ENCODE measurements at regions not wholly inside any gene's neighbourhood (a gene's known extent, or its start where the extent isn't known, plus 50 kb on each side); places are given as distances from the start of the nearest gene placed in this dataset.
"Not testable (repeated sequence)": the region's sequence is repeated elsewhere in the genome, so short reads cannot be mapped to it uniquely, and the experiment has no call there.

DNA sequence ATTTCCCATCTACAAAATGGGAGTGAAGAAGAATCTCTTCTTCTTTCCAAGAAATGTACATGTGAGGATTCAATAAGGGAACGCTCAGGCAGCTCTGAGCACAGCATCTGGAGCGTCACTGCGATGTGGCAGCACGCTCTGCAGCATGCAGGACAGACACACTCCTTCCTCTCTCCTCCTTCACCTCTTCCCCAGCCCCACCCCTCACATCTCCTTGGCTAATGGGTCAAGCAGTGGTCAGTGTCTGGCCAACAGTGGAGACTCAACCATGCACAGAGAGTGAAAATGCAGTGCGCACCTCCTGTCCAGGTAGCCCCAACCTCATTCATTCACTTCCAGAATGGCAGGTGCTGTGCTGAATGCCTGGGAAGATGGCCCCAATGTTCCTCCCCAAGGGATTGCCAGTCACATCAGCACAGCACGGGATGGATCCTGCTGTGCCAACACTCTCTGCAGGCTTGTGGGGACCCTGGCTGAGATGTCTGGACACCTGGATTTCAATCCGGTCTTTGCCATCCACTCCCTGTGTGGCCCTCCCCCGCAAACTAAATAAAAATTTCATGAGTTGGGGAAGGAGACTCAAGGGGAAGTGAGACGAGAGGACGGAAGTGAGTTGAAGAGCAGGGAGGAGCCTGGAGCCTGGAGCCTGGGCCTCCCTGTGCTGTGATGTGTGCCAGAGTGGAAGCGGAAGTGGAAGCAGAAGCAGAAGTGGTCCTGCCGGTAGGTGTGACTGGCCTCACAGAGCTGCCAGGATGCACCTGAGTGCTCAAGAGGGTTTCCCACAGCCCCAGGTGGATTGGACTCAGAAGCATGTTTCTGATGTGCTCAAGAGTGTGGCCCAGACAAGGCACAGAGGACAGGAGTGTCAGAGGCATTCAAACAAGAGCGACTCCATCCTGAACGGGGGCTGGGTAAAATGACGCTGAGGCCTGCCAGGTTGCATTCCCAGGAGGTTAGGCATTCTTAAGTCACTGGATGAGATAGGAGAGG, 163.9 kb downstream of the SMAD6 start:
- no peak for DNase-seq (ENCODE audit: low read depth)

DNA sequence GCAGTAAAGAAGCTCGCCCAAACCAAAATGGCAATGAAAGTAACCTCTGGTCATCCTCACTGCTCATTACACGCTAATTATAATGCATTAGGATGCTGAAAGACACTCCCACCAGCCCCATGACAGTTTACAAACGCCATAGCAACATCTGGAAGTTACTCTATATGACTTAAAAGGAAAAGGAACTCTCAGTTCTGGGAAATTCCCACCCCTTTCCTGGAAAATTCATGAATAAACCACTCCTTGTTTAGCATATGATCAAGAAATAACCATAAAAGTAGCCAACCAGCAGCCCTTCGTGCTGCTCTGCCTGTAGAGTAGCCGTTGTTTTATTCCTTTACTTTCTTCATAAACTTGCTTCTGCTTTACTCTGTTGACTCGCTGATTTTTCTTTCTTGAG, 164.6 kb downstream of the SMAD6 start:
- no peak for DNase-seq (ENCODE audit: low read depth)

DNA sequence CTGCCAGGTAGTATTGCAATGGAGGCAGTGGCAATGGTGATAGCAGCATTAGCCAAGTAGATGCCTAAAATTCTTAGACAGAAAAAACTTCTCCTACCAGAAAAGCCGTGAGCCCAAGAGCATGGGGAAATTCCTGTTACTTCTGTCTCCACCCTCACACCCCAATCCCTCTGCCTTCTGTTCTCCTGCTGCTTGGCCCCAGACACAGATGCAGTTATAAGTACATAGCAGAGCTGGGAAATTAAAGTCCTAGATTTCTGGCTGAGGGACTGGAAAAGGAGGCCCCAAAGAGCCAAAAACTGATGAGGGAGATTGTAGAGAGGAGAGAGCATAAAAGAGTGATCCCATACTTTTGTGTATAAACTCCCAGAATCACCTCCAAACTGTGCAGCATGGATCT, 166.9 kb downstream of the SMAD6 start:
- DNase-seq (ENCODE audit: low read depth), result no peak

DNA sequence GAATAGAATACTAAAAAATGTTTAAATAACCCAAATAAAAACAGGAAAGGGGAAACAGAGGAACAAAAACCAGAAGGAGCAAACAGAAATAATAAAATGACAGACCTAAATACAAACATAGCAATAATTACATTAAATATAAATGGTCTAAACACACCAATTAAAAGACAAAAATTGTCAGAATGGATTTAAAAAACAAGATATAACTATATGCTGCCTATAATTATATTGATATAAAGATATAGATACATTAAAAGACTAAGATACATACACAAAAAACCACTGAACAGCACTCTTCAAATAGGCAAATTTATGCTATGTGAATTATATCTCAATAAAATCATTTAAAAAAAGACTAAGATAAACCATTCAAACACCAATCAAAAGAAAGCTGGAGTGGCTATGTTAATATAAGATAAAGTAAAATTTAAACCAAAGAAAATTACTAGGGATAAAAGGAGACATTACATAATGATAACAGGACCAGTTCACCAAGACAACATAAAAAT, 168.9 kb downstream of the SMAD6 start:
- DNase-seq (ENCODE audit: low read depth), result no peak

DNA sequence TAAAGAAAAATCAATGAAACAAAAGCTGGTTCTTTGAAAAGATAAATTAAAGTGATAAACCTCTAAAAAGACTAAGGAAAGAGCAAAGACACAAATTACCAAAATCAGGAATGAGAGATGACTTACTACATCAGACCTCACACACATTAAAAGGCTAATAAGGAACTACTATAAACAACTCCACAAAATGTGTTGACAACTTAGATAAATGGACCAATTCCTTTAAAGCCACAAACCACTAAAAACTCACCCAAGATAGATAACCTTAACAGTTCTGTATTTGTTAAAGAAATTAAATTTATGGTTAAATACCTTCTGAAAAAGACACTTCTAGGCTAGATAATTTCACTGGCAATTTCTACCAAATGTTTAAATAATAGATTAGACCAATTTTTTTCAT, 170.4 kb downstream of the SMAD6 start:
- no peak for DNase-seq (ENCODE audit: low read depth)

DNA sequence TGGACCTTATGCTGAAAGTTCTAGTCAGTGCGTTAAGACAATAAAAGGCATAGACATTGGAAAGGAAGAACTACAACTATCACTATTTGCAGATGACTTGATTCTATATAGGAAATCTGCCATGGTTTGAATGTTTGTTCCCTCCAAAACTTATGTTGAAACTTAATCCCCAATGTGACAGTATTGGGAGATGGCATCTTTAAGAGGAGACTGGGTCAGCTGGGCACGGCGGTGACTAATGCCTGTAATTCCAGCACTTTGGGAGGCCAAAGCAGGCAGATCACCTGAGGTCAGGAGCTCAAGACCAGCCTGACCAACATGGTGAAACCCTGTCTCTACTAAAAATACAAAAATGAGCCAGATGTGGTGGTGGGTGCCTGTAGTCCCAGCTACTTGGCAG, 171.3 kb downstream of the SMAD6 start:
- DNase-seq (ENCODE audit: low read depth), result not testable (repeated sequence)

DNA sequence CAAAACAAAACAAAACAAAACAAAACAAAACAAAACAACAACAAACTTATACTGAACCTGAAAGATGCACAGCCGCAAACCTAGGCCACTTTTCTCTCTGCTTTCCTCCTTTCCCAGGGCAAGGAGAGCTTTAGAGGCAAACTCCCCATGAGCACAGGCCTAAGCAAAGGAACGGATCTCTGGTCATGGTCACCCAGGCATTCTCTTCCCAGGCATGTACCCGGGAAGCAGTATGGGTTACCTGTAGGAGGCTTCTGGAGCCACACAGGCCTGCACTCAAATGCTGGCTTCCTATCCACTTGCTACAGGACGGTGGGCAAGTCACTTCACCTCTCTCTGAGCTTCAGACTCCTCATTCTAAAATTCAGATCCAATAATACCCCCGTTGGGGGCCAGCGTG, 171.8 kb downstream of the SMAD6 start:
- DNase-seq (ENCODE audit: low read depth), result no peak

DNA sequence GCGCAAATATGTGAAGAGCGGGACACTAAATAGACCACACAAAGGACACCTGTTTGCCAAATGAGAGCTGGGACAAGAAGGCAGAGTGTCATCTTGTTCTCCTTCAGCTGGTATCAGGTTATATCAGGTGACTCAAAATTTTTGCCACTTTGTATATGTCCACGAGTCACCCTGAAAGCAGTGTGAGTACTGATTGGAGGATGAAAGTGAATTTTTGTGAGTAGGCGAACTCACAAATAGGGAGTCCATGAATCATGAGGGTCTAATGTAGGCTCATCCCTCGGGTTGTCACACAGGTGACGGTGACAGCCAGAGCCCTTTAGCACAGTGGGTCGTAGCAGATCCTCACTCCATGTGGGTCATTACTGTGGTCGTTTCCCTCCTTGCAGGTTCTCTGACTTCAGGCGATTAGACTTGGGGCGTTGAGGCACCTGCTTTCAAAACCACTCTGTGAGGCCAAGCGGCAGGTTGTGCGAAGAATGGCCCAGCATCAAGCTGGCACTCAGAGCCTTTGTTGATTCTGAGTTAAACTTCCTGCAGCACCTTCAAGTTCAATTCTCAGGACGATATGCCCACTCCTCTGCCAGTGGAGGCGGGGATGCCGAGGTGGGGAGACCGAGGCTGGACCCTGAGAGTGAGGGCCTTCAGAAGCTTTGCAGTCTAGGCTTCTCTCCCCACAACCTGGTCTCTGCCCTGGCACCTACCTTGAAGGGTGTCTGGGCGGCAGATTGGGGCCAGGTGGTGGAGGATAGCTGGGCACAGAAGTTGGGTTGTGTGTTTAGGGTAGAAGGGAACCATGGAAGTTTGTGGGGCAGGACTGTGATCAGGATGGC, 173.8 kb downstream of the SMAD6 start:
- no peak for DNase-seq (ENCODE audit: low read depth)

DNA sequence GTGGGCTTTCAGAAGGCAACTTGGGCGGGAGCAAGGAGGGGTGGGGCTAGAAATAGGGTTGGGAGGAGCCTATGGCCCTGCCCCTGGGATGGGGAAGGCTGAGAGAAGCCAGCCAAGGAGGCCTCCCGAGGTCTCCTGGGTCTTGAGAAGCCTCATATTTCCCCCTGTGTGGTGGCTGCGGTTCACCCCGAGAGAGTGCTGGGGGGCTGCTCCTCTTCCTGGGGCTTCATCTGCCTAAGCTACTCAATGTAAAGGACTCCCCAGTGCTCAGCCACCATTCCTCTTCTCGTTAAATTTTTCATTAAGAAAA, 174.3 kb downstream of the SMAD6 start:
- DNase-seq (ENCODE audit: low read depth), result no peak

DNA sequence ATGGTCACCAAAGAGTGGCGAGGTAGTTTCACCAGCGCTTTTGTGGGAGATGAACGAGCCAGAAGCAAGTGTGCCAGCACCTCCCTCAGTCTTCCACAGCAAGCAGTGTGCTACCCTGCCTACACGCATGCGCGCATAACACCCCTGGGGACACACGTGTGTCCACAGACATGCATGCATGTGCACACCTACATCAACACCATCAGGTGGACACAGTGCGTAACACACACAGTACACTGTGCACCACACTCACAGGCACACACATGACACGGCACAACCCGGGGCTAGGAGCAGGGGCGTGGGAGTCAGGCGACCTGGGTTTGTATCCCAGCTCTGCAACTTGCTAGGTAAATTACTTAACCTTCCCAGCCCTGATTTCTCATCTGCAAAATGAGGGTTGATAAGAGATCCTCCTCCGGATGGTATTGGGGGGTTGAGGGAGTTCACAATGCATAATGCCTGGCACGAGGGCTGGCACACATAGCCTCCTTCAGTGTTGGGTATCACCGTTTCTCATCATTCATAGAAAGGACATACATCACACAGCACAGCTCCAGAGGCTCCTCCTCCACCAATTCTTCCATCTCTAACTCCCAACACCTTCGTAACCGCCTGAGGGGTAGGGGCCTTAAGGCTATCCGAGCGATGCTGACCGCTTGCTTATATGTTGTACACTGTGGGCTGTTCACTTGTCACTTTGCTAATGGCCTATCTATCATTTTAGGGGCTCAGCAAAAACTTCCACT, 174.9 kb downstream of the SMAD6 start:
- DNase-seq (ENCODE audit: low read depth), result no peak

DNA sequence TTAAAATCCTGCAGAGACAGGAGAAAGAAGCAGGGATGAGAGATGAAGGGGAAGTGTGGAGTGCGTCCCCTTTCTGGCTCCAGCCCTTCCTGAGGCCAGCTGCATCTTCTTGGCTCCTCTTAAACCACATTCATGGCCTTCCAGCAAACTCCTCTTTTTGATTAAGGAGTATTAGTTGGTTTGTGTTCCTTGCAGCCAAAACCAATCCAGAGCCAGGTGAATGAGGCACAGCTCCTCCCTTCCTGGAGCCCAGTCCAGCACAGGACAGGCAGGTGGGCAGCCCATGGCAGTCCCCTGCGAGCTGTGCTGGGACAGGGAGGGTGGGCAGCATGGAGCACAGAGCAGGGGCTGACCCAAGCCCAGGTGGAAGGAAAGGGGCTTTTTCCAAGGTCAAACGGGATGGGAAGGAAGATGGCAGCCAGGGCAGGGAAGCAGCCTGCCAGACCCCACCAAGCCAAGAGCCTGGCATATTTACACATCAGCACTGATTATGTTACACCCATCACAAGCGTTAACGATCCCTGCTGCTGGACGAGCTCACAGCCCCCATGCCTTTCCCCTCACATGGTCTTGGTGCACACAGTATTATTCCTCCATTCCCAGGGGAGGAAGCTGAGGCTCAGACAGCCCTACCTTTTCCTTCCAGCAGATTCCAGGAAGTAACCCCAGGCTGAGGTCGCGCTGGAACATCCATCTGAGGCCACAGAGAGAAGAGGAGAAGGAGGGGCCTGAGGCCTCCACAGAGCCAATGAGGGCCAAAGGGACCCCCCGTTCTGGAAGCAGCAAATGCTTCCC, 175.6 kb downstream of the SMAD6 start:
- no peak for DNase-seq (ENCODE audit: low read depth)

DNA sequence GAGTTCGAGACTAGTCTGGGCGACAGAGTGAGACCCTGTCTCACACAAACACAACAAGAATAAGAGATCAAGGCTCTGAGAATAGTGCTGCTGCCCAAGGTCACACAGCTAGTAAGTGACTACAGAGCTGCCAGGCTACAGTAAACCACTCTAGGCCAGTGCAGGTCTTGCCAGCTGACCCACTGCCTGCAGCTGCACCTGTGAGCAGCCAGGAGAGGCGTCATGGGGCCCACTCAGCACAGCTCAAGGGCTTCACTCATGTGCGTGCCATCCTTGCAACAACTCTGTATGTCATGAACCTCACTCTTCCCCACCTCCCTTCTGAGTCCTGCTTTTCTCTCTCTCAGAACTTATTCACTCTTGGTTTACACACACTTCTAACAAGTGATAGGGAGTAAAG, 176.7 kb downstream of the SMAD6 start:
- DNase-seq (ENCODE audit: low read depth), result no peak

DNA sequence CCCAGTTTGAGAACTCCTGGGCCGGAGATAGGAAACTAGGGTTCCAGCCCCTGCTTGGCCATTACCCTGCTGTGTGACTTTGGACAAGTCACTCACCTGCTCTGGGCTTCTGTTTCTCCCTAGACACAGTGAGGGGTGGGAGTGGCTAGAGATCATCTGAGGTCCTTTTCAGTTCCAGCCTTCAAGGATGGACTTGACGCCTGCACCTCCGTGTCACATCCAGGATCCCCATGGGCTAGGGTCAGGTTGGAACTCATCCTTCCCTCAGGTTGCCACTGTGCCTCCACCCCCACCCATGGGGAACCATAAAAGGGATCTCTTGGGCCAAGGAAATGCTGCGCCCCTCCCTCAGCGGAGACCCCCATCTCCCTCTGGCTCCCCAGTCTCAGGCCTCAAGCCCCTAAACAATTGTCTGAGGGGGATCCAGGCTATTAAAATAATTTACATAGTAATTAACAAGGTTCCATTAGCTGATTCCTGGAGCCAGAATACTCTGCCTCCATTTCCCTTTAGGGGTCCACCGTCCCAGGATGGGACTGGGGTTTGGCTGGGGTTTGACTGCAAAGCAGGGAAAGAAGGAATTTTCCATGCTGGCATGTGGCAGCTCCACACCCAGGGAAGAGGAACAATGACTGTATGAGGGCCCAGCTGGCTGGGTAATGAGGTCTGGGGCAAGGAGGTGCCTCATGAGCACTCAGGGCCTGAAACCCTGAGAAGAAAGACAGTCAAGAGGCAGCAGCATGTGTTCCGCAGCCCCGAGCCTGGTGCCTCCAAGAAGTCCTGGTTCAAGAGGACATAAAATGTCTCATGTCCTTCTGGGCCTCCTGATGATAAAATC, 177.7 kb downstream of the SMAD6 start:
- no peak for DNase-seq (ENCODE audit: low read depth)

DNA sequence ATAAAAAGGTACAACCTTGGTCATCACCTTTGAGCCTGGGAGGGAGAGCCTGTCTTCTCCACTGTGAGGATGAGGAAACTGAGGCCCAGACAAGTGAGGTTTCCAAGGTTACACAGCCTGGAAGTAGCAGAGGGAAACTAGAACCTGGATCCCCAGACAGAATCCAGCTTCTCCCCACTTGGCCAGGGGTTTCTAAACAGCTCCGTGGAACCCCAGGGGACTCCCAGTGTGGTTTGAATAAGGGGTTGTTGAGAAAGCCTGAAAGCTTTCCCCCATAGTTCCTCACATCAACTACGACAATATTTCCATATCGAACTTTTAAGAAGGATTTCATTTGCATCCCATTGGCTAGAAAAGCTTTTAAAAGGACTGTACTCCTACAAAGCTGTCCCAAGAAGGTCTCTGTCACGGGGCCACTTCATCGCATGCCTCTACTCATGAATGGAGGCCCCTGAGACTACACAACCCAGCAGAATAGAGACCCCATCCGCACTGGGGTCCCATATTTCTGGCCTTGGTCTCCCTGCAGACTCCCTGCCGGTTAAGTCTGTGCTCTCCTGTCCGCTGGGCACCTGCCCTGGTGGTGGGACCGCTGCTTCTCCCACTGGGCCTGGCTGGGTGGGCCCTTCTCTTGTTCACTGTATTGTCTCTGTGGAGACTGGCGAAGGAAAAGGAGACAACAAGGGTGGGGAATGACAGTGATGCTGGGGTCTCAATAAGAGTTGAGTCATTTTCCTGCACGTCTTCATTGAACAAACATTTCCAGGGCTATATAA, 178.5 kb downstream of the SMAD6 start:
- DNase-seq (ENCODE audit: low read depth), result no peak

DNA sequence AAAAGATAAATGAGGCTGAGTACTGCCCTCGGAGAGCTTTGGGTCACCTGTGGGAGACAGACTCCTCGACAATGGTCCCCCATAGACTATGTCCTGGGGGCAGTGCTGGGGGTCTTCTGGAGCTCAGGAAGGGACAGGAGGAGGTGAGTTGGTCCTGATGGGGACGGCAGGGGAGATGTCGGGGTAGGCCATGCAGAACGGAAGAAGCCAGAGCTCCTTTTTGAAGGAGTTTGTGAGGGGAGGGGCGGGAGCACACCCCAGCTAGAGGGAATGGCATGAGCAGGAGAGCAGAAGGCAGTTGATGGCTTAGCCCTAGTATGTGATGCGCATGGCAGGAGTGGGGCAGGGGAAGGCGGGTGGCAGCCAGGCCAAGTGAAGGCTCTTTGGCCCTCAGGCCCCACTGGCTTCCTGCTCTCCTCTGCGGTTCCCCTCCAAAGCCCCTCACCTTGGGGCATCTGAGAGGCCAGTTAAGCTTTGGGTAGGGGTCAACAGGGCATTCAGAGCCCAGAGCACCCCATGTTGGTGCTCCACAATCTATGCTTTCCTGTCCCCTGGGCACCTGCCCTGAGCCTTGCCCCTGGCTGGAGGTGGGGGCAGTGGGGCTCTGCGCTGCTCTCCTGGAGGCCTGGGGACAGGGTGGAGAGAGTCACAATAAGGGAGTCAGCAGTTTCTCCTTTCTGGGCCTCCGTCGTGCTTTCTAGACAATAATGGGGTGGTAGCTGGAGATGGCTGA, 179.3 kb downstream of the SMAD6 start:
- no peak for DNase-seq (ENCODE audit: low read depth)

DNA sequence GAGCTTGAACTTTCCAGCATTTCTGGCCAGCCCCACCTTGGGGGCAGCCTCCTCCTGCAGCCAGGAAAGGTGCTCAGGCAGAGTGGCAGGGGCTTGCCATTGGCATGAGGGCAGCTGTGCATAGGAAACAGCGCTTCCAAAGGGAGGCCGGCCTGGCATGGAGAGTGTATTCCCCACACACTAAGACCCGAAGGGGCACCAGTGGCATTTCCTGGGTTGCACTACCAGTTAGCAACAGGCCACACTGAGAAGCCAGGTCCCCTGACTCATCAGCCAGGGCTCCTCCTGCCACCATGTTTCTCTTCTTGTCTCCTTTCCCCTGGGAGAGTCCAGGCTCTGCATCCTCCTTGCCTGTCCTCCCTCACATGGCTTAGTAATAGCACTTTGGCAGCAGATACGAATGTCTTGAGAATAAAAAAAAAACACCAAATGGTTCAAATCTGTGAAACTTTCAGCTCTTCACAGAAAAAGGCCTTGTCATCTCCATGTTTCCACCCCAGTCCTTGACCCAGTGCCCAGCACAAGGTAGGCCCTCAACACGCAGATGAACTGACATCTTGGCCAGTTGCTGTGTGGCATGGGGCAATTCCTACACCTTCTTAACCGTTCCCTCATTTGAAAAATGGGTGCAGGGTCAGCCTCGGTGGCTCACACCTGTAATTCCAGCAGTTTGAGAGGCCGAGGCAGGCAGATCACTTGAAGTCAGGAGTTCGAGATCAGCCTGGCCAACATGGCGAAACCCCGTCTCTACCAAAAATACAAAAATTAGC, 180.4 kb downstream of the SMAD6 start:
- DNase-seq (ENCODE audit: low read depth), result no peak

DNA sequence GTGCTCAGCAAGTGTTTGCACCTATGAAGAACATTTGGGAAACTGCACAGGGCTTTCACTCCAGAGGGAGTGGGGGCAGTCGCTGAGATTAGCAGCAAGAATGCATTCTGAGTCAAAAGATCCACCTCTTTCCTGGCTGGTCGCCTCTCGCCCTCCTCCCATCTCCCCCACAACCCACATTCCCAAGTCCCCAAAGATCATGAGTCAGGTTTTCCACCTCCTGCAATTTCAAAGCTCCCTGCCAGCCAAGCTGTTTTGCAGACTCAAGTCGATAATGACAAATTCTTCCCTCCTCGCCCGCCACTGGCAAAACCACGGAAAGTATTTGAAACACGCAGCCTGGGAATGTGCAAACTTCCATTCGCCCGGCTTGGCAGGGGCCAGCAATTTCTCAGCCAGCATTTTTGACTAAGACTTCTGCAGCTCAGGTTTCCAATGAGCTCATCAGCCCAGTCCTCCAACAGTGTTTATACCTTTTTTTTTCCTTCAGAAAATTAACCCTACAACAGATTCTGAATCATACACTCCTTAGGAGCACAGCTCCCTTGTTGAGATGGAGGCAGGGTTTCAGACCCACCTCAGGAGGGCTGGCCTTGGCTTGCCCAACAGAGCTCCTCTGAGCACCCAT, 181.4 kb downstream of the SMAD6 start:
- no peak for DNase-seq (ENCODE audit: low read depth)

DNA sequence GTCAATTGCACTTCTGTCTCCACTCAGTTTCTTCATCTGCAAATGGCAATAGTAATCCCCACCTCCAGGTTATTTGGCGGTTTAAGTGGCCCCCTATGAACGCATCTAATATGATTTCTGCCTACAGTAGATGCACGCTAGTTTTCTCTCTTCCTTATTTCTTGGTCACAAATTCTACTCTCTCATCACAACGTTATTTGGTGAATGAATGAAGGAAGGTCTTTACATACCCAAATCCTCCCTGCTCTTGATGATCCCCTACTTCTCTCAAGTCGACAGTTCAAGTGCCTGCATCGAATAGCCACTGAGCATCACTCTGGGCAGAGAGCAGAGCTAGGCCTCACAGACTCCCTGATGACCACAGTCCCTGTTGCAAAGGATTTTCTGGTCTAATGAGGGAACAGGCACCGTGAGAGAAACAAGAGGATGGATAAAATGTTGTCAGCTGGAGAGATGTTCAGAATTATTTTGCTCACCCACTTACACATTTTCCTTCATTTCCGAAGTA, 181.2 kb upstream of the SMAD3 start:
- no peak for DNase-seq (ENCODE audit: low read depth)
